Gastroesophageal sphincter (tissue), 4 donors: ENCODE measurements at regions not wholly inside any gene's neighbourhood (a gene's known extent, or its start where the extent isn't known, plus 50 kb on each side); places are given as distances from the start of the nearest gene placed in this dataset.
"Not testable (repeated sequence)": the region's sequence is repeated elsewhere in the genome, so short reads cannot be mapped to it uniquely, and the experiment has no call there.

ENCODE experiments used
- ATAC-seq: fragments of 150-250 bp; one replicate; pipeline ENCODE4 v1.9.1; 2016; ENCODE audit warnings: mild to moderate bottlenecking, moderate library complexity
- H3K27ac ChIP-seq, 4 donors: fragments of 200-600 bp; sonication (generic) in 3 of 4; 1 replicate in 3 of 4; 2 replicates in 1 of 4; pipeline ENCODE4 v1.5.1; 2016 to 2019
- H3K27me3 ChIP-seq: fragments of 200-600 bp; sonication (generic); one replicate; pipeline ENCODE4 v1.5.1; 2019
- H3K36me3 ChIP-seq, 2 donors: fragments of 200-600 bp; sonication (generic); one replicate each; pipeline ENCODE4 v1.5.1; 2019; ENCODE audit warnings: control low read depth in 1 of 2
- H3K4me1 ChIP-seq, 3 donors: fragments of 200-600 bp; sonication (generic); 1 replicate in 2 of 3; 2 replicates in 1 of 3; pipeline ENCODE4 v1.5.1; 2016 to 2019; ENCODE audit warnings: control low read depth in 2 of 3
- H3K4me3 ChIP-seq, 2 donors: fragments of 200-600 bp; sonication (generic); one replicate each; pipeline ENCODE4 v1.5.1; 2019; ENCODE audit warnings: mild to moderate bottlenecking in 1 of 2, moderate library complexity in 1 of 2
- H3K9me3 ChIP-seq, 3 donors: fragments of 200-600 bp; sonication (generic); one replicate each; pipeline ENCODE4 v1.5.1; 2017 to 2019; ENCODE audit warnings: control low read depth in 2 of 3
- CTCF ChIP-seq, 4 experiments: fragments of 200-600 bp in 2 of 4; fragments of 450-650 bp in 2 of 4; sonication (generic) in 1 of 4; IDR thresholded peaks; one replicate each; pipeline ENCODE4 v1.5.1; 2017 to 2019; ENCODE audit warnings: antibody characterized with exemption in 4 of 4, mild to moderate bottlenecking in 2 of 4, moderate library complexity in 2 of 4
- EP300 ChIP-seq: sonication (generic); formaldehyde crosslinking; IDR thresholded peaks from one replicate; pipeline ENCODE4 v1.6.1; 2017; ENCODE audit warnings: antibody characterized with exemption, mild to moderate bottlenecking
- POLR2A ChIP-seq, 2 donors: fragments of 450-650 bp; IDR thresholded peaks; one replicate each; pipeline ENCODE4 v1.6.1; 2017; ENCODE audit warnings: antibody characterized with exemption in 2 of 2, mild to moderate bottlenecking in 2 of 2, moderate library complexity in 1 of 2
- POLR2AphosphoS5 ChIP-seq: sonication (generic); formaldehyde crosslinking; IDR thresholded peaks from one replicate; pipeline ENCODE4 v1.6.1; 2017; ENCODE audit warnings: antibody characterized with exemption
- WGBS, 2 donors: methylation state at CpG; one replicate each; pipeline ENCODE4 v1.1.5; 2018; ENCODE audit warnings: low coverage in 1 of 2; 5-methylcytosine and 5-hydroxymethylcytosine counted together

GRCh38 chr6:6960571-6961251 is 147.1 kb upstream of the RREB1 start:
- ATAC-seq = no peak
- WGBS, 2 donors = 80 to 81% methylated on average over 4 to 5 of the region's 5 CpGs
- Histone ChIP-seq H3K27ac (no peak overlapping the region), H3K27me3 (no peaks in the 10 kb centered on the region), H3K9me3 (no peaks in the 10 kb centered on the region), H3K4me3 (no peak overlapping the region), H3K4me1 (no peaks in the 10 kb centered on the region), H3K36me3 (no peaks in the 10 kb centered on the region)
- TF ChIP-seq POLR2AphosphoS5 (no peak), CTCF (IDR thresholded peaks at IDR 0.05) (no peak), POLR2A (IDR thresholded peaks at IDR 0.05) (no peak), EP300 (no peak)

DNA sequence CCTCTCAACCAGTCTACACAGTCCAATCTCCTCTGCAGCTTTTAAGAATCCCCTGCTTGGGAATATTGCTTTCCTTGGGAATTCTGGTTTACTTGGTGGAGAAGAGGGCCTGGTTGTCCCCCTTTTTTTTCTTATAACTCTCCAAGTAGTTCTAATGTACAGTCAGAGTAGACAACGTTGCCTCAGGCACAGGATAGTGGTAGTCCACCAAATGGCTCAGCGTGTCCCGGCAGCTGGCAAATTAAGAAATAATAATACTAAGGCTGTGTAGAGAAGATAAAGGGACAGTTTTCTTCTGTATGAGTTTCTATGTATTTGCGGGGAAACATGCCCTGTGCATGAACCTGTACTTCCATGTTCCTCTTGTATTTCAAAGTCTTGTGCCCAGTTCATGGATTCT is 145.7 kb upstream of the RREB1 start:
- Histone ChIP-seq H3K4me3 (no peak overlapping the region), H3K36me3 (no peaks in the 10 kb centered on the region), H3K4me1 (no peaks in the 10 kb centered on the region), H3K27ac (no peak overlapping the region), H3K9me3 (no peaks in the 10 kb centered on the region), H3K27me3 (no peaks in the 10 kb centered on the region)
- no peak for ATAC-seq
- 86 to 98% methylated on average over 4 of the region's 4 CpGs for WGBS, 2 donors
- no peak for TF ChIP-seq POLR2A (IDR thresholded peaks at IDR 0.05)
- no peak for TF ChIP-seq POLR2AphosphoS5
- TF ChIP-seq CTCF (IDR thresholded peaks at IDR 0.05) = no peak
- no peak for TF ChIP-seq EP300

DNA sequence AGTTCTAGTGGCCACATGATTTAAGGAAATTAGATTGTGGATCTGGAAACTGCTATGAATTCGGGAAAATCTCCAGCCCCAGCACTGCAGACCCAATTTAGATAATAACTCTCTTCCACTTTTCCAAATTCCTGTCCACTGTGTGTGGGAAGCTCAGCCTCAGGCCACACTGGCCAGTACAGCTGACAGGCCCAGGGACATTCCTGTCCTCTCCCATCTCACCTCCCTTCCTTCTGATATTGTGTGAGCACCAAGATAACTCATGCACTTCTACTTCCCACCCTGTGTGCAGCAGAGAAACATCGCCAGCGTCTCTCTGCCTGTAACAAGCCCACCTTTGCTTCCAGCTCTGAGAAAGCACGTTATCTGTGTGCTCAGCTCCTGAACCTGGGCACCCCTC is 145.1 kb upstream of the RREB1 start:
- no peaks in the 10 kb centered on the region for H3K27me3 ChIP-seq
- no peaks in the 10 kb centered on the region for H3K36me3 ChIP-seq
- no peaks in the 10 kb centered on the region for H3K9me3 ChIP-seq
- no peak overlapping the region for H3K4me3 ChIP-seq
- no peak for ATAC-seq
- TF ChIP-seq EP300 = no peak
- no peak for TF ChIP-seq POLR2A (IDR thresholded peaks at IDR 0.05)
- TF ChIP-seq POLR2AphosphoS5 = no peak
- no peak for TF ChIP-seq CTCF (IDR thresholded peaks at IDR 0.05)
- no peaks in the 10 kb centered on the region for H3K4me1 ChIP-seq
- H3K27ac ChIP-seq = no peak overlapping the region
- 81 to 85% methylated on average over 3 to 4 of the region's 4 CpGs for WGBS, 2 donors

DNA sequence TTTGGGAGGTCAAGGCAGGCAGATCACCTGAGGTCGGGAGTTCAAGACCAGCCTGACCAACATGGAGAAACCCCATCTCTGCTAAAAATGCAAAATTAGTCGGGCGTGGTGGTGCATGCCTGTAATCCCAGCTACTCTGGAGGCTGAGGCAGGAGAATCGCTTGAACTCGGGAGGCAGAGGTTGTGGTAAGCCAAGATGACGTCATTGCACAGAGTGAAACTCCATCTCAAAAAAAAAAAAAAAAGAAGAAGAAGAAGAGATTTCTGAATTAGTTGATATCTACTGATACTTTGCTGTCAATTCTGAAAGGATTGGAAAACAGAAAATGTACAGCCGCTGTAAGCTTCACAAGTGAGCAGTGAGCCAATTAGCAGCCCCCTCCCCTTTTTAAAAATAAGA is 144.4 kb upstream of the RREB1 start:
- ATAC-seq, H3K36me3 ChIP-seq, H3K4me3 ChIP-seq, H3K4me1 ChIP-seq, H3K27me3 ChIP-seq, H3K9me3 ChIP-seq, H3K27ac ChIP-seq: not testable (repeated sequence)
- WGBS, 2 donors = 86 to 100% methylated on average over 4 to 7 of the region's 7 CpGs

GRCh38 chr6:6964675-6965074 is 143.1 kb upstream of the RREB1 start:
- ATAC-seq = no peak
- H3K9me3 ChIP-seq = no peaks in the 10 kb centered on the region

More at GRCh38 chr6:6964675-6965074, 143.1 kb upstream of the RREB1 start:
- Histone ChIP-seq H3K4me3 (no peak overlapping the region), H3K27me3 (no peaks in the 10 kb centered on the region), H3K4me1 (no peaks in the 10 kb centered on the region), H3K36me3 (no peaks in the 10 kb centered on the region), H3K27ac (no peak overlapping the region)
- WGBS, 2 donors = 66 to 81% methylated on average over 2 to 3 of the region's 3 CpGs
- TF ChIP-seq CTCF (IDR thresholded peaks at IDR 0.05) = no peak
- TF ChIP-seq EP300 = no peak
- no peak for TF ChIP-seq POLR2A (IDR thresholded peaks at IDR 0.05)
- TF ChIP-seq POLR2AphosphoS5 = no peak
